ENCODE measurements at regions not wholly inside any gene's neighbourhood (a gene's known extent, or its start where the extent isn't known, plus 50 kb on each side); places are given as distances from the start of the nearest gene placed in this dataset.

DNA sequence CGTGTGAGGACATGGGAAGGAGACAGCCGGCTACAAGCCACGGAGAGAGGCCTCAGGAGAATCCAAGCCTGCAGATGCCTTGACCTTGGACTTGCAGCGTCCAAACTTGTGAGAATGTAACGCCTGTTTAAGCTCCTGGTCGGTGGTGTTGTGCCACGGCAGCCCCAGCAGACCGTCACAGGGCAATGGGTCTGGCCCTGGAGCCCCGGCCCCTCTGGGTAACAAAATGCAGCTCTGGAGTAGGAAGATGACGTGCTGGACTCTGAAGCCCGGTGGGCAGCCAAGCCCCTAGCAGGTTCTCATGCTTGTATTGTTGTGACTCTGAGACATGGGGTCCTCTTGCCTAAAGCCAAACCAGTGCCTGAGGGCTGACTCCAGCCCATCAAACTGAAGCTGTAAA lies 174.7 kb downstream of the IRX2 start:
- no peaks in the 10 kb centered on the region for H3K36me3 ChIP-seq (ENCODE audit: control insufficient read depth, insufficient read depth, low read length)
- H3K27me3 ChIP-seq (ENCODE audit: control insufficient read depth, insufficient read depth, low read length), result no peaks in the 10 kb centered on the region
- H3K4me1 ChIP-seq (ENCODE audit: control insufficient read depth, insufficient read depth, low read length), result no peaks in the 10 kb centered on the region
- no peak overlapping the region for H3K9ac ChIP-seq (ENCODE audit: low read length)
- no peaks in the 10 kb centered on the region for H3K9me3 ChIP-seq (ENCODE audit: control insufficient read depth, low read length)
- no peak overlapping the region for H3K4me3 ChIP-seq (ENCODE audit: low read length)

DNA sequence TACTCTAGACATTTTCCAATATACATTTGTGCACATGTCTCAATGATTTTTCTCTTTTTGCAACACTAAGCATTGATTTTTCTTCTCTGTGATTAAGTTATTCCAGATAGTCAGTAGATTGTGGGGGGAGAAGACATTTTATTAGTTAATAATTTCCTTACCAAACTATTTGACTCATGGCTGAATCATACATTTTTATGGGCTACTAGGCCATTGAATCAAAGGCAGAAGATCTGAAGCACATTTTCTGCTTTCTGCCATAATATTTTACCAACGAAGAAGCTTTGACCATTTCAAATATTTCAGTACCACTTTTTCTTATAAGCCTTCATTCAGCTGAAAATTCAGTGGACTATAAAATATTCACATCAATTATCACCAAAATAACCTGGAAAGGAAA lies 175.6 kb downstream of the IRX2 start:
- Histone ChIP-seq H3K4me3 (ENCODE audit: low read length) (no peak overlapping the region), H3K9ac (ENCODE audit: low read length) (no peak overlapping the region), H3K27me3 (ENCODE audit: control insufficient read depth, insufficient read depth, low read length) (no peaks in the 10 kb centered on the region), H3K4me1 (ENCODE audit: control insufficient read depth, insufficient read depth, low read length) (no peaks in the 10 kb centered on the region), H3K9me3 (ENCODE audit: control insufficient read depth, low read length) (no peaks in the 10 kb centered on the region), H3K36me3 (ENCODE audit: control insufficient read depth, insufficient read depth, low read length) (no peaks in the 10 kb centered on the region)

GRCh38 chr5:2575292-2575691 lies 176.2 kb downstream of the IRX2 start:
- no peak overlapping the region for H3K9ac ChIP-seq (ENCODE audit: low read length)
- no peaks in the 10 kb centered on the region for H3K27me3 ChIP-seq (ENCODE audit: control insufficient read depth, insufficient read depth, low read length)
- no peaks in the 10 kb centered on the region for H3K4me1 ChIP-seq (ENCODE audit: control insufficient read depth, insufficient read depth, low read length)
- no peaks in the 10 kb centered on the region for H3K36me3 ChIP-seq (ENCODE audit: control insufficient read depth, insufficient read depth, low read length)
- H3K9me3 ChIP-seq (ENCODE audit: control insufficient read depth, low read length), result no peaks in the 10 kb centered on the region
- no peak overlapping the region for H3K4me3 ChIP-seq (ENCODE audit: low read length)

- Histone ChIP-seq H3K9me3 (ENCODE audit: control insufficient read depth, low read length) (no peaks in the 10 kb centered on the region), H3K36me3 (ENCODE audit: control insufficient read depth, insufficient read depth, low read length) (no peaks in the 10 kb centered on the region), H3K4me3 (ENCODE audit: low read length) (no peak overlapping the region), H3K9ac (ENCODE audit: low read length) (no peak overlapping the region), H3K27me3 (ENCODE audit: control insufficient read depth, insufficient read depth, low read length) (no peaks in the 10 kb centered on the region), H3K4me1 (ENCODE audit: control insufficient read depth, insufficient read depth, low read length) (no peaks in the 10 kb centered on the region)
Measured at GRCh38 chr5:2574155-2574554, 177.3 kb downstream of the IRX2 start.

DNA sequence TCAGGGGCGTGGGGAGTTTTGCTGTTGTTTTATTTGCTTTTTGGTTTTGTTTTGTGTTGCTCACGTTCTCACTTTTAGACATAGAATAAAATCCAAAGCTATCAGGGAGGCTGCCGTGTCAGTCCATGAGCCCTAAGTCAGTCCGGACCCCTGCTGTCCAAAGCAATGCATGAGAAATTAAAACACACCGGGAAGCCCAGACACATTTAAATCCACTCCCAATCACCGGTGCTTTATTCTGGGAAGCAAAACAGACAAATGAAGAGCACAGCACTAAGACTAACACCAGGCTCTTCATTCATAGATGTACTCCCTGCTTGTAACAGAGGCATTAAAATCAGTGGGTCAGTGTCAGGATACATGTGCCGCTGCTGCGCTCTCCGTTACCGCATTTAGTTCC lies 180.9 kb downstream of the IRX2 start:
- Histone ChIP-seq H3K9me3 (ENCODE audit: control insufficient read depth, low read length) (no peaks in the 10 kb centered on the region), H3K4me3 (ENCODE audit: low read length) (no peak overlapping the region), H3K9ac (ENCODE audit: low read length) (no peak overlapping the region), H3K27me3 (ENCODE audit: control insufficient read depth, insufficient read depth, low read length) (no peaks in the 10 kb centered on the region), H3K36me3 (ENCODE audit: control insufficient read depth, insufficient read depth, low read length) (no peaks in the 10 kb centered on the region), H3K4me1 (ENCODE audit: control insufficient read depth, insufficient read depth, low read length) (no peaks in the 10 kb centered on the region)

- no peaks in the 10 kb centered on the region for H3K4me1 ChIP-seq (ENCODE audit: control insufficient read depth, insufficient read depth, low read length)
- H3K36me3 ChIP-seq (ENCODE audit: control insufficient read depth, insufficient read depth, low read length), result no peaks in the 10 kb centered on the region
- H3K4me3 ChIP-seq (ENCODE audit: low read length), result no peak overlapping the region
- no peaks in the 10 kb centered on the region for H3K9me3 ChIP-seq (ENCODE audit: control insufficient read depth, low read length)
- no peak overlapping the region for H3K9ac ChIP-seq (ENCODE audit: low read length)
- H3K27me3 ChIP-seq (ENCODE audit: control insufficient read depth, insufficient read depth, low read length), result no peaks in the 10 kb centered on the region
Measured at GRCh38 chr5:2569774-2570542, 181.5 kb downstream of the IRX2 start.

- Histone ChIP-seq H3K9me3 (ENCODE audit: control insufficient read depth, low read length) (no peaks in the 10 kb centered on the region), H3K4me3 (ENCODE audit: low read length) (no peak overlapping the region), H3K4me1 (ENCODE audit: control insufficient read depth, insufficient read depth, low read length) (no peaks in the 10 kb centered on the region), H3K9ac (ENCODE audit: low read length) (no peak overlapping the region), H3K36me3 (ENCODE audit: control insufficient read depth, insufficient read depth, low read length) (no peaks in the 10 kb centered on the region), H3K27me3 (ENCODE audit: control insufficient read depth, insufficient read depth, low read length) (no peaks in the 10 kb centered on the region)
Measured at GRCh38 chr5:2569176-2569575, 182.3 kb downstream of the IRX2 start.

DNA sequence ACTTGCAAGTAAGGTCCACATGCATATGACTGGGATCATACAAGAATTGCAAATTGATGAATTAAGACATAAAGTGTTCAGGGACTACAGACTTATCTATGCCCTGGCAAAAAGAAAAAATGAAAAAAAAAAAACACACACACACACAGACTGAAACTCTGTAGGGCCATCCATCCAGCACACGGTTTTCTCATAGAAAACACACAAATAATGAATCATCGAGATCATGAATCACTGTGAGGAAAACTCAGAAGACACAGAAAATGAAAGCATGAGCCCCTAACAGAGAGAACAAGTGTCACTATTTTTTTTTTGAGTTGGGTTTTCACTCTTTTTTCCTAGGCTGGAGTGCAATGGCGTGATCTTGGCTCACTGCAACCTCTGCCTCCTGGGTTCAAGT lies 185.2 kb downstream of the IRX2 start:
- no peaks in the 10 kb centered on the region for H3K4me1 ChIP-seq (ENCODE audit: control insufficient read depth, insufficient read depth, low read length)
- no peak overlapping the region for H3K9ac ChIP-seq (ENCODE audit: low read length)
- no peaks in the 10 kb centered on the region for H3K27me3 ChIP-seq (ENCODE audit: control insufficient read depth, insufficient read depth, low read length)
- H3K9me3 ChIP-seq (ENCODE audit: control insufficient read depth, low read length), result no peaks in the 10 kb centered on the region
- H3K36me3 ChIP-seq (ENCODE audit: control insufficient read depth, insufficient read depth, low read length), result no peaks in the 10 kb centered on the region
- H3K4me3 ChIP-seq (ENCODE audit: low read length), result no peak overlapping the region

DNA sequence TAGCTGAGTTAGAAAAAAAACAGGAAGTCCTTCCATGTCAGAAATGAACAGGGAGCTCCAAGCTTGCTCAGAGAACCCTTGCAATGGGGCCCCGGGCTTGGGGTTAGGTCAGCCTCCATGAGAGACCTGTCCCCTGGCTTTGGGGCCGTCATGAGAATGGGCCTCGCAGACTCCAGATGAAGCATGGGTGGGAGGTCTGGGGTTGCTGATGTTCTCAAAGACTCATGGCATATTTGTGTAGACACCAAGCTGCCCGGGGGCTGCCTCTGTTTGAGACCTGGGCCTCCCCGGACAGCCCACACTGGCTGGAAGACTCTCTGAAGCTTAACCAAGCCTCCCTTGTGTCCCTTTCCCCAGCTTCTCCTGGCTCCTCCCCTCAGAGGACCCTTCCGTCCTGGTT lies 186.3 kb downstream of the IRX2 start:
- H3K4me3 ChIP-seq (ENCODE audit: low read length), result no peak overlapping the region
- H3K9ac ChIP-seq (ENCODE audit: low read length), result no peak overlapping the region
- no peaks in the 10 kb centered on the region for H3K9me3 ChIP-seq (ENCODE audit: control insufficient read depth, low read length)
- no peaks in the 10 kb centered on the region for H3K4me1 ChIP-seq (ENCODE audit: control insufficient read depth, insufficient read depth, low read length)
- H3K27me3 ChIP-seq (ENCODE audit: control insufficient read depth, insufficient read depth, low read length), result no peaks in the 10 kb centered on the region
- no peaks in the 10 kb centered on the region for H3K36me3 ChIP-seq (ENCODE audit: control insufficient read depth, insufficient read depth, low read length)

DNA sequence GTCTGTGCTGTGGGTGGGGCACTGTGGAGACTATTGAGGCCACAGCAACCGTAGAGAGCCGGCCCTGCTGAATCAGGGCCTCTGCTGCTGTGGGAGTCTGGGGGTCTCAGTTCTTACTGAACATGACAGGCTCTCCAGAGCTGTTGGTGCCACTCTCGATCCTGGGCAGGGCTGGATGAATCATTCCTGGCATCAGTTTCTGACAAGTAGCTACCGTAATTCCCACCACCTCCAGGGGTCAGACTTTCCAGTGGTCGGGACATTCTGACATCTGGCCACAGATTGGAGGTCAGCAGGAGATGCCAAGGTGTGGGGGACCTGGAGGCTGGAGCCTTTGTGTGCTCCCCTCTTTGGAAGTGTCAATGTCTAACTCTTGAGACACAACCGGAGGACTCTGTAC lies 188.4 kb downstream of the IRX2 start:
- Histone ChIP-seq H3K4me3 (ENCODE audit: low read length) (no peak overlapping the region), H3K4me1 (ENCODE audit: control insufficient read depth, insufficient read depth, low read length) (no peaks in the 10 kb centered on the region), H3K27me3 (ENCODE audit: control insufficient read depth, insufficient read depth, low read length) (no peaks in the 10 kb centered on the region), H3K9me3 (ENCODE audit: control insufficient read depth, low read length) (no peaks in the 10 kb centered on the region), H3K36me3 (ENCODE audit: control insufficient read depth, insufficient read depth, low read length) (no peaks in the 10 kb centered on the region), H3K9ac (ENCODE audit: low read length) (no peak overlapping the region)

DNA sequence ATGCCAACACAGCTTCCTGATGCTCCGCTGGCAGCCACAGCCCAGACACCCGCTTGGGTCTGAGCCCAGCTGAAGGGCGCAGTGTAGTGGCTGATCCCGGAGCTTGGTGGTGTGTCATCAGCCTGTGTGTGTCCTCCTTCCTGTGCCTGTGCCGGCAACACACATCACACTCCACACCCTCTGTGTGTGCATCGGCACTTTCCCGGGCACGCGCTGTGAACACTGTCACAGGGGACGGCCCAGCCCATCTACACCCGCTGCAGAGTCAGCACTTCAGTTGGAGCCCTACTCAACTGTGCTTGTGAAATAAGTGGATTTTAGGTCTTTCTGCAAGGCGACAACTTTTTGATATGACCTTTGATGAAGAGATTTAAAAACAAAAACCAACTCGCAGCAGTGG lies 189.4 kb downstream of the IRX2 start:
- Histone ChIP-seq H3K9me3 (ENCODE audit: control insufficient read depth, low read length) (no peaks in the 10 kb centered on the region), H3K4me3 (ENCODE audit: low read length) (no peak overlapping the region), H3K9ac (ENCODE audit: low read length) (no peak overlapping the region), H3K4me1 (ENCODE audit: control insufficient read depth, insufficient read depth, low read length) (no peaks in the 10 kb centered on the region), H3K36me3 (ENCODE audit: control insufficient read depth, insufficient read depth, low read length) (no peaks in the 10 kb centered on the region), H3K27me3 (ENCODE audit: control insufficient read depth, insufficient read depth, low read length) (no peaks in the 10 kb centered on the region)

DNA sequence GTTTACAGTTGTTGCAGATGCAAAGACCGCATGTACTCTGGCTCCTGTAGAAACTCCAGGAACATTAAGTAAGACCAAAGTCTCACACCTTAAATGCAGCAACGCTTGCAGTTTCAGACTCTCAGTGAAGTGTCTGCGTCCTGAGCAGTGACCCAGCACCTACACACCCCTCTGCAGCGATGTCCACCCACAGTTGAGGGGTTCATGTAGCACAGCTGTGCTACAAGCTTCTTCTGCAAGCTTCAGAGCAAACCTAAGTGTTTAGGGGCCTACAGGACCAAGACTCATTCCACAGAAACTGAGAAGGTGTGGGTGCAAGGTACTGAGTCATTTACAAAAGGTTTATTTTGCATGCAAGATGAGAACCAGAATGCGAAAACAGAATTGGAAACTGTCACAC lies 191.0 kb downstream of the IRX2 start:
- Histone ChIP-seq H3K4me1 (ENCODE audit: control insufficient read depth, insufficient read depth, low read length) (no peaks in the 10 kb centered on the region), H3K27me3 (ENCODE audit: control insufficient read depth, insufficient read depth, low read length) (no peaks in the 10 kb centered on the region), H3K9me3 (ENCODE audit: control insufficient read depth, low read length) (no peaks in the 10 kb centered on the region), H3K9ac (ENCODE audit: low read length) (no peak overlapping the region), H3K36me3 (ENCODE audit: control insufficient read depth, insufficient read depth, low read length) (no peaks in the 10 kb centered on the region), H3K4me3 (ENCODE audit: low read length) (no peak overlapping the region)

DNA sequence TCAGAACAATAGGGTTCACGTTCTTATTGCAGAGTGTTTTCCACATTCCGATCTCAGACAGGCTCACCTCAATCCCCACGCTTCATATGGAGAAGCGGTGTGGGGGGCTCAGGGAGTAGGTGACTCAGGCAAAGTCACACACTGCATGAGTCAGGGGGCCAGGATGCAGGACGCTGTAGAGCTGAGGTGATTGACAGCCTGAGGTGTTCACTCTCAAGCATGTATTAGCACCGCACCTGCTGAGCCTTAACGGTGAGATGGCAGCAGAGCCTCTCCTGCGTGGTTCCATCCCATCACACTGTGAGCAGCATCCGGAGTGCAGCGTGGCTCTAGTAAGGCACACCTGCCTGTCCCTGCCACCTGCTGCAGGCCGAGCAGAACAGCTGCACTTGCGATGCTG lies 194.0 kb downstream of the IRX2 start:
- Histone ChIP-seq H3K9ac (ENCODE audit: low read length) (no peak overlapping the region), H3K27me3 (ENCODE audit: control insufficient read depth, insufficient read depth, low read length) (no peaks in the 10 kb centered on the region), H3K9me3 (ENCODE audit: control insufficient read depth, low read length) (no peaks in the 10 kb centered on the region), H3K4me3 (ENCODE audit: low read length) (no peak overlapping the region), H3K36me3 (ENCODE audit: control insufficient read depth, insufficient read depth, low read length) (no peaks in the 10 kb centered on the region), H3K4me1 (ENCODE audit: control insufficient read depth, insufficient read depth, low read length) (no peaks in the 10 kb centered on the region)

All from mucosa of stomach (tissue), 1 donor.